ENCODE measurements at regions not wholly inside any gene's neighbourhood (a gene's known extent, or its start where the extent isn't known, plus 50 kb on each side); places are given as distances from the start of the nearest gene placed in this dataset.

DNA sequence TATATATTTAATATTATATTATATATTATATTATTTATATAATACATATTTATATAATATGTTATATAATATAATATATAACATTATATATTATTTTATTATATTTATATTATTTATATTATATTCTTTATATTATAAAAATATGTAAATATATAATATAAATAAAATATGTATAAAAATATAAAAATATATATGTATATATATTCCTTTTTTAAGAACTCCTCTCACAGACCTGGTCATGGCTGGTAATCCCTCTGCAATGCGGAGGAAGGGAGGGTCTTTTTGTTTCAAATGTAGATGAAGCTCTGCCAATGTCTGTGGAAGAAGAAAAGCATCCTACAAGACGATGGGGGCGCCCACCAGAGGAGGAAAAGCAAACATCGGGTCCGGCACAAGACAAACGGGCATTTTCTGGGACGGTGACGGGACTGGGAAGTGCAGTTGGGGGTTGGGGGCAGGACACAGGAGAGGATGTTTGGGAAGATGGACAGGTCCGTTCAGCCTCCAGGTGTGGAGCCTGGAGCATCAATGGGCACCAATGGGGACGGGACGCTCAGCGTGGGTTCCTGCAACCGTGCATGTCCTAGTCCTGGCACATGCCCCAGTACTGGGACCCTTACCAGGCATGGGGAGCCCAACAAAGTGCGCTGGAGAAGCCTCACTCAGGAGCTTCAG, 194.0 kb downstream of the IRX1 start:
- ChIA-PET CTCF (no interaction called here), POLR2A (no interaction called here)
- Histone ChIP-seq H3K4me1 (no peaks in the 10 kb centered on the region), H3K4me3 (no peak overlapping the region), H3K27ac (no peak overlapping the region), H3K4me2 (no peak overlapping the region), H3K9me3 (no peaks in the 10 kb centered on the region; the same call in 2 of the 3 replicates)
- 25% methylated on average over 12 of the region's 14 CpGs for WGBS (ENCODE audit: missing lambda C conversion rate)
- DNase-seq (ENCODE audit: low read depth in 1 of 2, low spot score in 1 of 2): no peak
- FAIRE-seq: no peak
- ATAC-seq: no peak
- no peak for TF ChIP-seq RFX5 (IDR thresholded peaks at IDR 0.05)
- no peak for TF ChIP-seq RCOR1 (IDR thresholded peaks at IDR 0.05; ENCODE audit: low read depth, low read length)
- TF ChIP-seq, protein P1, sequence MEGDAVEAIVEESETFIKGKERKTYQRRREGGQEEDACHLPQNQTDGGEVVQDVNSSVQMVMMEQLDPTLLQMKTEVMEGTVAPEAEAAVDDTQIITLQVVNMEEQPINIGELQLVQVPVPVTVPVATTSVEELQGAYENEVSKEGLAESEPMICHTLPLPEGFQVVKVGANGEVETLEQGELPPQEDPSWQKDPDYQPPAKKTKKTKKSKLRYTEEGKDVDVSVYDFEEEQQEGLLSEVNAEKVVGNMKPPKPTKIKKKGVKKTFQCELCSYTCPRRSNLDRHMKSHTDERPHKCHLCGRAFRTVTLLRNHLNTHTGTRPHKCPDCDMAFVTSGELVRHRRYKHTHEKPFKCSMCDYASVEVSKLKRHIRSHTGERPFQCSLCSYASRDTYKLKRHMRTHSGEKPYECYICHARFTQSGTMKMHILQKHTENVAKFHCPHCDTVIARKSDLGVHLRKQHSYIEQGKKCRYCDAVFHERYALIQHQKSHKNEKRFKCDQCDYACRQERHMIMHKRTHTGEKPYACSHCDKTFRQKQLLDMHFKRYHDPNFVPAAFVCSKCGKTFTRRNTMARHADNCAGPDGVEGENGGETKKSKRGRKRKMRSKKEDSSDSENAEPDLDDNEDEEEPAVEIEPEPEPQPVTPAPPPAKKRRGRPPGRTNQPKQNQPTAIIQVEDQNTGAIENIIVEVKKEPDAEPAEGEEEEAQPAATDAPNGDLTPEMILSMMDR (IDR thresholded peaks at IDR 0.05): no peak
- TF ChIP-seq ESRRA (IDR thresholded peaks at IDR 0.05; ENCODE audit: borderline replicate concordance, low read length): no peak
- no peak for TF ChIP-seq POLR2AphosphoS2 (conservative IDR thresholded peaks at IDR 0.05; ENCODE audit: low read length)
- TF ChIP-seq MAFK (IDR thresholded peaks at IDR 0.05; ENCODE audit: partially characterized antibody): no peak
- TF ChIP-seq, protein P2, sequence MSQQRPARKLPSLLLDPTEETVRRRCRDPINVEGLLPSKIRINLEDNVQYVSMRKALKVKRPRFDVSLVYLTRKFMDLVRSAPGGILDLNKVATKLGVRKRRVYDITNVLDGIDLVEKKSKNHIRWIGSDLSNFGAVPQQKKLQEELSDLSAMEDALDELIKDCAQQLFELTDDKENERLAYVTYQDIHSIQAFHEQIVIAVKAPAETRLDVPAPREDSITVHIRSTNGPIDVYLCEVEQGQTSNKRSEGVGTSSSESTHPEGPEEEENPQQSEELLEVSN (IDR thresholded peaks at IDR 0.05; ENCODE audit: borderline replicate concordance, low read depth): no peak
- no peak for TF ChIP-seq TP53 (CRISPR knock-in tag; IDR thresholded peaks at IDR 0.05)
- TF ChIP-seq, protein P3, sequence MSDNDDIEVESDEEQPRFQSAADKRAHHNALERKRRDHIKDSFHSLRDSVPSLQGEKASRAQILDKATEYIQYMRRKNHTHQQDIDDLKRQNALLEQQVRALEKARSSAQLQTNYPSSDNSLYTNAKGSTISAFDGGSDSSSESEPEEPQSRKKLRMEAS (IDR thresholded peaks at IDR 0.05): no peak
- no peak for TF ChIP-seq TFCP2L1 (CRISPR knock-in tag; IDR thresholded peaks at IDR 0.05)
- no peak for TF ChIP-seq CHD2 (IDR thresholded peaks at IDR 0.05; ENCODE audit: low read length, partially characterized antibody)
- TF ChIP-seq MYC (IDR thresholded peaks at IDR 0.05; ENCODE audit: borderline replicate concordance, low read length): no peak
- no peak for TF ChIP-seq MAZ (IDR thresholded peaks at IDR 0.05; ENCODE audit: borderline replicate concordance, low read depth, low read length)

DNA sequence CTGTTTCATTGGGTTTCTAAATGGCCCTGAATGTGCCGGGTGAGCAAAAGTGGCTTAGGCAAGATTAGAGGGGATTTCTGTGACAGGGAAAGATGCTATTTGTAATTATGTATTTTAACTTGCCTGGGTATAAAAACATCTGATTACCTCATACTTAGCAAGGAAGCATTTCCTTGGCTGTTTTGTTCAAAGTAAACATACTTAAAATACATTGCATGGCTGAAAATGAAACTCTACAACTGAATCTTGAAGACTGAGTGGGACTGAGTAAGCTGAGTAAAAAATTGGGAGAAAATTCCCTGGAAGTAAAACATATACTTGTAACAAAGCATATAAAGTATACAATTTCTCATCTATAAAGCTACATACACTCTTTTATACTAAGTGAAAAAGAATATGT, 197.5 kb downstream of the IRX1 start:
- CTCF ChIA-PET: no interaction called here

DNA sequence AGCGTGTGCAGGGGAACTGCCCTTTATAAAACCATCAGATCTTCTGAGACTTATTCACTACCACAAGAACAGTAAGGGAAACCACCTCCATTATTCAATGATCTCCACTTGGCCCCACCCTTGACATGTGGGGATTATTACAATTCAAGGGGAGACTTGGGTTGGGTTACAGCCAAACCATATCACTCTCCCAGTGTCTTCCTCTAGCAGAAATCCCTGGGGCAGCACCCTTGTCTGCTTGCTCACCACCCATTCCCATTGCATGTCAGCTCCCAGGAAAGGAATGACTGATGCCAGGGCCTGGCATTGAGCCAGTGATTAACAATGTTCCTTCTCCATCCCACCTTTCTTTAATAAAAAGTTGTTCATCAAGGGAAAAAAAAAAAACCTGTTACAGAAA, 199.0 kb downstream of the IRX1 start:
- DNase-seq (ENCODE audit: low read depth in 1 of 2, low spot score in 1 of 2): no peak
- Histone ChIP-seq H3K4me2 (no peak overlapping the region), H3K9me3 (peaks cover 2% of the 10 kb centered on the region; the same call in 1 of the 3 replicates), H3K4me1 (no peaks in the 10 kb centered on the region), H3K4me3 (no peak overlapping the region), H3K27ac (no peak overlapping the region)
- 17% methylated on average over 1 of the region's 1 CpG for WGBS (ENCODE audit: missing lambda C conversion rate)
- no peak for FAIRE-seq
- ChIA-PET CTCF (no interaction called here), POLR2A (no interaction called here)
- no peak for ATAC-seq
- TF ChIP-seq, protein P4, sequence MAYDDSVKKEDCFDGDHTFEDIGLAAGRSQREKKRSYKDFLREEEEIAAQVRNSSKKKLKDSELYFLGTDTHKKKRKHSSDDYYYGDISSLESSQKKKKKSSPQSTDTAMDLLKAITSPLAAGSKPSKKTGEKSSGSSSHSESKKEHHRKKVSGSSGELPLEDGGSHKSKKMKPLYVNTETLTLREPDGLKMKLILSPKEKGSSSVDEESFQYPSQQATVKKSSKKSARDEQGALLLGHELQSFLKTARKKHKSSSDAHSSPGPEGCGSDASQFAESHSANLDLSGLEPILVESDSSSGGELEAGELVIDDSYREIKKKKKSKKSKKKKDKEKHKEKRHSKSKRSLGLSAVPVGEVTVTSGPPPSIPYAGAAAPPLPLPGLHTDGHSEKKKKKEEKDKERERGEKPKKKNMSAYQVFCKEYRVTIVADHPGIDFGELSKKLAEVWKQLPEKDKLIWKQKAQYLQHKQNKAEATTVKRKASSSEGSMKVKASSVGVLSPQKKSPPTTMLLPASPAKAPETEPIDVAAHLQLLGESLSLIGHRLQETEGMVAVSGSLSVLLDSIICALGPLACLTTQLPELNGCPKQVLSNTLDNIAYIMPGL (CRISPR knock-in tag; IDR thresholded peaks at IDR 0.05; ENCODE audit: borderline replicate concordance): no peak
- no peak for TF ChIP-seq EP300 (IDR thresholded peaks at IDR 0.05)
- TF ChIP-seq JUN (IDR thresholded peaks at IDR 0.05): no peak
- TF ChIP-seq SMC3 (IDR thresholded peaks at IDR 0.05): no peak
- no peak for TF ChIP-seq MYC (IDR thresholded peaks at IDR 0.05; ENCODE audit: borderline replicate concordance, low read length)
- no peak for TF ChIP-seq SREBF2 (IDR thresholded peaks at IDR 0.05)
- TF ChIP-seq HDAC2 (IDR thresholded peaks at IDR 0.05): no peak
- TF ChIP-seq ZFP36 (IDR thresholded peaks at IDR 0.05; ENCODE audit: borderline replicate concordance, partially characterized antibody): no peak
- no peak for TF ChIP-seq JUNB (IDR thresholded peaks at IDR 0.05)
- TF ChIP-seq HOXB13 (CRISPR knock-in tag; IDR thresholded peaks at IDR 0.05; ENCODE audit: low read depth): no peak
- TF ChIP-seq BHLHE40 (IDR thresholded peaks at IDR 0.05; ENCODE audit: low read depth, low read length): no peak
- no peak for TF ChIP-seq CHD2 (IDR thresholded peaks at IDR 0.05; ENCODE audit: low read length, partially characterized antibody)
- no peak for TF ChIP-seq RARB (CRISPR knock-in tag; IDR thresholded peaks at IDR 0.05)
- no peak for TF ChIP-seq NFE2L2 (conservative IDR thresholded peaks at IDR 0.05; ENCODE audit: low read length)

More for the DNA sequence above, 197.5 kb downstream of the IRX1 start:
- H3K4me1 ChIP-seq: no peaks in the 10 kb centered on the region
- no peak overlapping the region for H3K27ac ChIP-seq
- POLR2A ChIA-PET: no interaction called here
- no peak overlapping the region for H3K4me3 ChIP-seq
- ATAC-seq: no peak
- 29% methylated on average over 1 of the region's 1 CpG for WGBS (ENCODE audit: missing lambda C conversion rate)
- TF ChIP-seq MAFK (IDR thresholded peaks at IDR 0.05; ENCODE audit: partially characterized antibody): no peak
- TF ChIP-seq MYC (IDR thresholded peaks at IDR 0.05; ENCODE audit: borderline replicate concordance, low read length): no peak
- no peak for TF ChIP-seq KDM5A (IDR thresholded peaks at IDR 0.05)
- no peak for TF ChIP-seq RAD21 (conservative IDR thresholded peaks at IDR 0.05 in 1 of 2, IDR thresholded peaks at IDR 0.05 in 1 of 2)
- TF ChIP-seq CHD2 (IDR thresholded peaks at IDR 0.05; ENCODE audit: low read length, partially characterized antibody): no peak
- no peak for TF ChIP-seq ZC3H11A (IDR thresholded peaks at IDR 0.05)
- no peak for TF ChIP-seq ZFP36 (IDR thresholded peaks at IDR 0.05; ENCODE audit: borderline replicate concordance, partially characterized antibody)
- TF ChIP-seq, protein P5, sequence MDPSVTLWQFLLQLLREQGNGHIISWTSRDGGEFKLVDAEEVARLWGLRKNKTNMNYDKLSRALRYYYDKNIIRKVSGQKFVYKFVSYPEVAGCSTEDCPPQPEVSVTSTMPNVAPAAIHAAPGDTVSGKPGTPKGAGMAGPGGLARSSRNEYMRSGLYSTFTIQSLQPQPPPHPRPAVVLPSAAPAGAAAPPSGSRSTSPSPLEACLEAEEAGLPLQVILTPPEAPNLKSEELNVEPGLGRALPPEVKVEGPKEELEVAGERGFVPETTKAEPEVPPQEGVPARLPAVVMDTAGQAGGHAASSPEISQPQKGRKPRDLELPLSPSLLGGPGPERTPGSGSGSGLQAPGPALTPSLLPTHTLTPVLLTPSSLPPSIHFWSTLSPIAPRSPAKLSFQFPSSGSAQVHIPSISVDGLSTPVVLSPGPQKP (IDR thresholded peaks at IDR 0.05; ENCODE audit: low read depth, low read length): no peak
- no peak for TF ChIP-seq HEYL (CRISPR knock-in tag; IDR thresholded peaks at IDR 0.05)
- TF ChIP-seq HOXB13 (CRISPR knock-in tag; IDR thresholded peaks at IDR 0.05; ENCODE audit: low read depth): no peak
- no peak for TF ChIP-seq TFCP2L1 (CRISPR knock-in tag; IDR thresholded peaks at IDR 0.05)
- no peak for TF ChIP-seq KDM1A (IDR thresholded peaks at IDR 0.05; ENCODE audit: low read depth)
- TF ChIP-seq HDAC2 (IDR thresholded peaks at IDR 0.05): no peak
- TF ChIP-seq RARB (CRISPR knock-in tag; IDR thresholded peaks at IDR 0.05): no peak
- FAIRE-seq: no peak
- peaks cover 2% of the 10 kb centered on the region; the same call in 1 of the 3 replicates for H3K9me3 ChIP-seq
- DNase-seq (ENCODE audit: low read depth in 1 of 2, low spot score in 1 of 2): no peak
- no peak overlapping the region for H3K4me2 ChIP-seq
